ENCODE measurements at regions not wholly inside any gene's neighbourhood (a gene's known extent, or its start where the extent isn't known, plus 50 kb on each side); places are given as distances from the start of the nearest gene placed in this dataset.

GRCh38 chr14:85027681-85028370 lies 502.1 kb upstream of the FLRT2 start:
- Mint-ChIP-seq H3K27ac (no peak overlapping the region), H3K4me1 (no peaks in the 10 kb centered on the region), H3K4me3 (no peak overlapping the region), H3K9me3 (peaks cover 4% of the 10 kb centered on the region), H3K27me3 (no peaks in the 10 kb centered on the region), H3K36me3 (ENCODE audit: low read depth) (no peaks in the 10 kb centered on the region)
- no peak for DNase-seq
- intact Hi-C loops (cut with micrococcal nuclease), result no loop called here

GRCh38 chr14:85037411-85037810 lies 492.5 kb upstream of the FLRT2 start:
- no peaks in the 10 kb centered on the region for H3K4me1 Mint-ChIP-seq
- no peak overlapping the region for H3K4me3 Mint-ChIP-seq
- H3K27me3 Mint-ChIP-seq, result no peaks in the 10 kb centered on the region
- H3K9me3 Mint-ChIP-seq, result peaks cover 8% of the 10 kb centered on the region
- no peak for DNase-seq
- intact Hi-C loops (cut with micrococcal nuclease), result no loop called here
- H3K27ac Mint-ChIP-seq, result no peak overlapping the region
- no peaks in the 10 kb centered on the region for H3K36me3 Mint-ChIP-seq (ENCODE audit: low read depth)

- Mint-ChIP-seq H3K9me3 (peaks cover 8% of the 10 kb centered on the region), H3K27me3 (no peaks in the 10 kb centered on the region), H3K27ac (no peak overlapping the region), H3K4me3 (no peak overlapping the region), H3K4me1 (no peaks in the 10 kb centered on the region), H3K36me3 (ENCODE audit: low read depth) (no peaks in the 10 kb centered on the region)
- no peak for DNase-seq
- intact Hi-C loops (cut with micrococcal nuclease), result no loop called here
Measured at GRCh38 chr14:85038526-85039352, 491.2 kb upstream of the FLRT2 start.

GRCh38 chr14:85039353-85039626 lies 490.7 kb upstream of the FLRT2 start:
- Mint-ChIP-seq H3K4me1 (no peaks in the 10 kb centered on the region), H3K9me3 (peaks cover 8% of the 10 kb centered on the region), H3K27me3 (no peaks in the 10 kb centered on the region), H3K36me3 (ENCODE audit: low read depth) (no peaks in the 10 kb centered on the region), H3K4me3 (no peak overlapping the region), H3K27ac (no peak overlapping the region)
- no peak for DNase-seq
- intact Hi-C loops (cut with micrococcal nuclease), result no loop called here

GRCh38 chr14:85040046-85040685 lies 489.8 kb upstream of the FLRT2 start:
- Mint-ChIP-seq H3K36me3 (ENCODE audit: low read depth) (no peaks in the 10 kb centered on the region), H3K27me3 (no peaks in the 10 kb centered on the region), H3K4me3 (no peak overlapping the region), H3K27ac (no peak overlapping the region), H3K4me1 (no peaks in the 10 kb centered on the region), H3K9me3 (peaks cover 8% of the 10 kb centered on the region)
- DNase-seq, result no peak
- intact Hi-C loops (cut with micrococcal nuclease), result no loop called here

- no peaks in the 10 kb centered on the region for H3K4me1 Mint-ChIP-seq
- intact Hi-C loops (cut with micrococcal nuclease), result no loop called here
- no peak overlapping the region for H3K4me3 Mint-ChIP-seq
- H3K9me3 Mint-ChIP-seq, result peaks cover 8% of the 10 kb centered on the region
- H3K27ac Mint-ChIP-seq, result no peak overlapping the region
- H3K36me3 Mint-ChIP-seq (ENCODE audit: low read depth), result no peaks in the 10 kb centered on the region
- no peak for DNase-seq
- H3K27me3 Mint-ChIP-seq, result no peaks in the 10 kb centered on the region
Measured at GRCh38 chr14:85041618-85042017, 488.3 kb upstream of the FLRT2 start.

GRCh38 chr14:85042301-85042700 lies 487.6 kb upstream of the FLRT2 start:
- DNase-seq, result no peak
- H3K27ac Mint-ChIP-seq, result no peak overlapping the region
- no peak overlapping the region for H3K4me3 Mint-ChIP-seq
- no peaks in the 10 kb centered on the region for H3K27me3 Mint-ChIP-seq
- peaks cover 8% of the 10 kb centered on the region for H3K9me3 Mint-ChIP-seq
- H3K4me1 Mint-ChIP-seq, result no peaks in the 10 kb centered on the region
- no peaks in the 10 kb centered on the region for H3K36me3 Mint-ChIP-seq (ENCODE audit: low read depth)
- intact Hi-C loops (cut with micrococcal nuclease), result no loop called here

GRCh38 chr14:85050180-85050579 lies 479.8 kb upstream of the FLRT2 start:
- no peaks in the 10 kb centered on the region for H3K36me3 Mint-ChIP-seq (ENCODE audit: low read depth)
- intact Hi-C loops (cut with micrococcal nuclease), result no loop called here
- no peak for DNase-seq

GRCh38 chr14:85052646-85053045 lies 477.3 kb upstream of the FLRT2 start:
- DNase-seq, result no peak
- Mint-ChIP-seq H3K36me3 (ENCODE audit: low read depth) (no peaks in the 10 kb centered on the region), H3K4me1 (no peaks in the 10 kb centered on the region), H3K9me3 (peaks cover 15% of the 10 kb centered on the region), H3K27ac (no peak overlapping the region), H3K27me3 (no peaks in the 10 kb centered on the region), H3K4me3 (no peak overlapping the region)
- intact Hi-C loops (cut with micrococcal nuclease), result no loop called here

More at GRCh38 chr14:85050180-85050579, 479.8 kb upstream of the FLRT2 start:
- Mint-ChIP-seq H3K27me3 (no peaks in the 10 kb centered on the region), H3K4me1 (no peaks in the 10 kb centered on the region), H3K4me3 (no peak overlapping the region), H3K9me3 (peaks cover 10% of the 10 kb centered on the region), H3K27ac (no peak overlapping the region)

- H3K27ac Mint-ChIP-seq, result no peak overlapping the region
- H3K4me3 Mint-ChIP-seq, result no peak overlapping the region
- H3K27me3 Mint-ChIP-seq, result no peaks in the 10 kb centered on the region
- H3K36me3 Mint-ChIP-seq (ENCODE audit: low read depth), result no peaks in the 10 kb centered on the region
- peaks cover 15% of the 10 kb centered on the region for H3K9me3 Mint-ChIP-seq
- DNase-seq, result no peak
- H3K4me1 Mint-ChIP-seq, result no peaks in the 10 kb centered on the region
- intact Hi-C loops (cut with micrococcal nuclease), result no loop called here
Measured at GRCh38 chr14:85054178-85054577, 475.8 kb upstream of the FLRT2 start.

- Mint-ChIP-seq H3K27ac (no peak overlapping the region), H3K9me3 (peaks cover 15% of the 10 kb centered on the region), H3K4me3 (no peak overlapping the region), H3K4me1 (no peaks in the 10 kb centered on the region), H3K36me3 (ENCODE audit: low read depth) (no peaks in the 10 kb centered on the region), H3K27me3 (no peaks in the 10 kb centered on the region)
- intact Hi-C loops (cut with micrococcal nuclease), result no loop called here
- no peak for DNase-seq
Measured at GRCh38 chr14:85056267-85056666, 473.7 kb upstream of the FLRT2 start.

GRCh38 chr14:85057221-85057620 lies 472.7 kb upstream of the FLRT2 start:
- no peaks in the 10 kb centered on the region for H3K4me1 Mint-ChIP-seq

GRCh38 chr14:85058150-85058549 lies 471.8 kb upstream of the FLRT2 start:
- H3K27me3 Mint-ChIP-seq, result no peaks in the 10 kb centered on the region
- intact Hi-C loops (cut with micrococcal nuclease), result no loop called here
- no peaks in the 10 kb centered on the region for H3K36me3 Mint-ChIP-seq (ENCODE audit: low read depth)
- H3K9me3 Mint-ChIP-seq, result peaks cover 18% of the 10 kb centered on the region
- no peaks in the 10 kb centered on the region for H3K4me1 Mint-ChIP-seq
- no peak overlapping the region for H3K4me3 Mint-ChIP-seq
- H3K27ac Mint-ChIP-seq, result no peak overlapping the region
- DNase-seq, result no peak

More at GRCh38 chr14:85057221-85057620, 472.7 kb upstream of the FLRT2 start:
- Mint-ChIP-seq H3K9me3 (peaks cover 18% of the 10 kb centered on the region), H3K4me3 (no peak overlapping the region), H3K36me3 (ENCODE audit: low read depth) (no peaks in the 10 kb centered on the region), H3K27ac (no peak overlapping the region), H3K27me3 (no peaks in the 10 kb centered on the region)
- intact Hi-C loops (cut with micrococcal nuclease), result no loop called here
- no peak for DNase-seq

- no peak overlapping the region for H3K27ac Mint-ChIP-seq
- intact Hi-C loops (cut with micrococcal nuclease), result no loop called here
- H3K36me3 Mint-ChIP-seq (ENCODE audit: low read depth), result no peaks in the 10 kb centered on the region
- H3K4me3 Mint-ChIP-seq, result no peak overlapping the region
- H3K27me3 Mint-ChIP-seq, result no peaks in the 10 kb centered on the region
- H3K4me1 Mint-ChIP-seq, result no peaks in the 10 kb centered on the region
- no peak for DNase-seq
- H3K9me3 Mint-ChIP-seq, result peaks cover 9% of the 10 kb centered on the region
Measured at GRCh38 chr14:85060121-85060520, 469.8 kb upstream of the FLRT2 start.
